ENCODE measurements at regions not wholly inside any gene's neighbourhood (a gene's known extent, or its start where the extent isn't known, plus 50 kb on each side); places are given as distances from the start of the nearest gene placed in this dataset.

- H3K27me3 ChIP-seq (ENCODE audit: control insufficient read depth, insufficient read depth, low read length) = no peaks in the 10 kb centered on the region
- DNase-seq (ENCODE audit: low read depth) (no peak), FAIRE-seq (no peak)
- H3K4me3 ChIP-seq (ENCODE audit: low read depth, low read length) = no peak overlapping the region
- no peaks in the 10 kb centered on the region for H3K36me3 ChIP-seq (ENCODE audit: control insufficient read depth, insufficient read depth, low read length)
- TF ChIP-seq, protein P1, sequence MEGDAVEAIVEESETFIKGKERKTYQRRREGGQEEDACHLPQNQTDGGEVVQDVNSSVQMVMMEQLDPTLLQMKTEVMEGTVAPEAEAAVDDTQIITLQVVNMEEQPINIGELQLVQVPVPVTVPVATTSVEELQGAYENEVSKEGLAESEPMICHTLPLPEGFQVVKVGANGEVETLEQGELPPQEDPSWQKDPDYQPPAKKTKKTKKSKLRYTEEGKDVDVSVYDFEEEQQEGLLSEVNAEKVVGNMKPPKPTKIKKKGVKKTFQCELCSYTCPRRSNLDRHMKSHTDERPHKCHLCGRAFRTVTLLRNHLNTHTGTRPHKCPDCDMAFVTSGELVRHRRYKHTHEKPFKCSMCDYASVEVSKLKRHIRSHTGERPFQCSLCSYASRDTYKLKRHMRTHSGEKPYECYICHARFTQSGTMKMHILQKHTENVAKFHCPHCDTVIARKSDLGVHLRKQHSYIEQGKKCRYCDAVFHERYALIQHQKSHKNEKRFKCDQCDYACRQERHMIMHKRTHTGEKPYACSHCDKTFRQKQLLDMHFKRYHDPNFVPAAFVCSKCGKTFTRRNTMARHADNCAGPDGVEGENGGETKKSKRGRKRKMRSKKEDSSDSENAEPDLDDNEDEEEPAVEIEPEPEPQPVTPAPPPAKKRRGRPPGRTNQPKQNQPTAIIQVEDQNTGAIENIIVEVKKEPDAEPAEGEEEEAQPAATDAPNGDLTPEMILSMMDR (IDR thresholded peaks at IDR 0.05; ENCODE audit: insufficient read depth, low read length, severe bottlenecking) = no peak
Measured at GRCh38 chr13:103573446-103573845, 507.2 kb upstream of the SLC10A2 start.

GRCh38 chr13:103568314-103568713 lies 502.1 kb upstream of the SLC10A2 start:
- DNase-seq (ENCODE audit: low read depth) = no peak
- FAIRE-seq = no peak
- Histone ChIP-seq H3K4me3 (ENCODE audit: low read depth, low read length) (no peak overlapping the region), H3K36me3 (ENCODE audit: control insufficient read depth, insufficient read depth, low read length) (no peaks in the 10 kb centered on the region), H3K27me3 (ENCODE audit: control insufficient read depth, insufficient read depth, low read length) (no peaks in the 10 kb centered on the region)
- TF ChIP-seq, protein P1 (IDR thresholded peaks at IDR 0.05; ENCODE audit: insufficient read depth, low read length, severe bottlenecking) = no peak

GRCh38 chr13:103557878-103558277 lies 491.7 kb upstream of the SLC10A2 start:
- Histone ChIP-seq H3K4me3 (ENCODE audit: low read depth, low read length) (no peak overlapping the region), H3K27me3 (ENCODE audit: control insufficient read depth, insufficient read depth, low read length) (no peaks in the 10 kb centered on the region), H3K36me3 (ENCODE audit: control insufficient read depth, insufficient read depth, low read length) (no peaks in the 10 kb centered on the region)
- DNase-seq (ENCODE audit: low read depth) (no peak), FAIRE-seq (no peak)
- TF ChIP-seq, protein P1 (IDR thresholded peaks at IDR 0.05; ENCODE audit: insufficient read depth, low read length, severe bottlenecking) = no peak

DNA sequence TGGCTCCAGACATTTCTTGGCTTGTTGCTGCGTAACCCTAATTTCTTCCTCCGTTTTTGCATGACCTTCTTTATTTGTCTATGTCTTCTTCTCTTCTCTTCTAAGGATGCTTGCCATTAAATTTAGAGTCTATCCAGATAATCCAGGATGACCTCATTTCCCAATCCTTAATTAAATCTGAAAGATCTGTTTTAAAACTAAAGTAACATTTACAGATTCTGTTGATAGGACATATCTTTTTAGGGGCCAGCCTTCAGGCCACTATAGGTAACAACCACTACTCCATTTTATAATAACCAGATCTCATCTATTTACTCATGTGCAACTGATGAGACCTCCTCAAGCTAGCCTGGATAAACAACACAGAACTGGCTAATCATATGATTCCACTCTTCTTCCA lies 490.5 kb upstream of the SLC10A2 start:
- H3K4me3 ChIP-seq (ENCODE audit: low read depth, low read length) = no peak overlapping the region
- TF ChIP-seq, protein P1 (IDR thresholded peaks at IDR 0.05; ENCODE audit: insufficient read depth, low read length, severe bottlenecking) = no peak
- H3K27me3 ChIP-seq (ENCODE audit: control insufficient read depth, insufficient read depth, low read length) = no peaks in the 10 kb centered on the region
- no peaks in the 10 kb centered on the region for H3K36me3 ChIP-seq (ENCODE audit: control insufficient read depth, insufficient read depth, low read length)
- DNase-seq (ENCODE audit: low read depth) (no peak), FAIRE-seq (no peak)

DNA sequence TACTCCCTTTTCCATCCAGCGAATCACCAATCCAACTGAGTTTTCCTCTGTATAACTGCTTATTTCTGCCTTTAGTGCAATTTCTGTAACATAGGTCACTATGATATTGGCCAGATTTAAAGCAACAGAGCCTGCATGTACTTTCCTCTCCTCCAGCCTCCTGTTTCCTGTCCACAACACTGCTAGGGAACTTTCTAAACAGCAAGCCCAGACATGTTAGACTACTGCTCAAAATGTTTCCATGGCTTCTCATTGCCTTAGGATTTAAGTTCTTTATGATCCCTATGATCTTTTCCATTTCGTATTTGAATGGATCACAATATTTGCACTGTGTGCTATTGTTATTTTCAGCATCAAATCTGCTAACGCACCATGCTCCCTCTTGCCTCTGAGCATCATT lies 481.7 kb upstream of the SLC10A2 start:
- FAIRE-seq = no peak
- peak; percentile 66 for DNase-seq (ENCODE audit: low read depth)

GRCh38 chr13:103546271-103546670 lies 480.1 kb upstream of the SLC10A2 start:
- H3K27me3 ChIP-seq (ENCODE audit: control insufficient read depth, insufficient read depth, low read length) = no peaks in the 10 kb centered on the region
- H3K36me3 ChIP-seq (ENCODE audit: control insufficient read depth, insufficient read depth, low read length) = no peaks in the 10 kb centered on the region
- TF ChIP-seq, protein P1 (IDR thresholded peaks at IDR 0.05; ENCODE audit: insufficient read depth, low read length, severe bottlenecking) = no peak
- no peak for DNase-seq (ENCODE audit: low read depth)
- no peak overlapping the region for H3K4me3 ChIP-seq (ENCODE audit: low read depth, low read length)
- FAIRE-seq = no peak

More for the DNA sequence above, 481.7 kb upstream of the SLC10A2 start:
- Histone ChIP-seq H3K4me3 (ENCODE audit: low read depth, low read length) (no peak overlapping the region), H3K36me3 (ENCODE audit: control insufficient read depth, insufficient read depth, low read length) (no peaks in the 10 kb centered on the region), H3K27me3 (ENCODE audit: control insufficient read depth, insufficient read depth, low read length) (no peaks in the 10 kb centered on the region)
- TF ChIP-seq, protein P1 (IDR thresholded peaks at IDR 0.05; ENCODE audit: insufficient read depth, low read length, severe bottlenecking) = no peak
